HL-60 (cell line): ENCODE measurements at regions not wholly inside any gene's neighbourhood (a gene's known extent, or its start where the extent isn't known, plus 50 kb on each side); places are given as distances from the start of the nearest gene placed in this dataset.
"Not testable (repeated sequence)": the region's sequence is repeated elsewhere in the genome, so short reads cannot be mapped to it uniquely, and the experiment has no call there.

Experiments
- DNase-seq, 2 experiments: peaks; one replicate each; pipeline ENCODE4 v3.0.0-alpha.2; 2010 to 2020; ENCODE audit warnings: low read depth in 1 of 2, low spot score in 1 of 2
- H3K27ac ChIP-seq: fragments of 250-450 bp; sonication (Bioruptor Pico); replicated peaks from 2 replicates; pipeline ENCODE4 v1.5.1; 2020; ENCODE audit warnings: mild to moderate bottlenecking, moderate library complexity
- H3K27me3 ChIP-seq: fragments of 250-450 bp; sonication (Bioruptor Pico); 2 replicates; pipeline ENCODE4 v1.5.1; 2021; ENCODE audit warnings: mild to moderate bottlenecking, moderate library complexity; ENCODE audit not compliant: insufficient read depth, poor library complexity, severe bottlenecking
- H3K4me3 ChIP-seq: replicated peaks from 2 replicates; pipeline ENCODE4 v1.5.1; 2011; ENCODE audit warnings: mild to moderate bottlenecking, control low read depth, low read length; ENCODE audit not compliant: insufficient read depth
- GABPA ChIP-seq: IDR thresholded peaks from 2 replicates; pipeline ENCODE4 v1.6.1; 2012; ENCODE audit warnings: low read depth
- POLR2AphosphoS5 ChIP-seq: IDR thresholded peaks from 2 replicates; pipeline ENCODE4 v1.6.1; 2012; ENCODE audit warnings: low read depth
- SPI1 ChIP-seq: IDR thresholded peaks from 2 replicates; pipeline ENCODE4 v1.6.1; 2012; ENCODE audit warnings: low read depth, mild to moderate bottlenecking, borderline replicate concordance
- TF ChIP-seq, protein P1 (sequence below): IDR thresholded peaks from one replicate; pipeline ENCODE4 v1.5.1; 2011; ENCODE audit warnings: low read length, control low read depth, inconsistent platforms; ENCODE audit not compliant: insufficient read depth
- TF ChIP-seq, protein P2 (sequence below): IDR thresholded peaks from 2 replicates; pipeline ENCODE4 v1.6.1; 2012; ENCODE audit warnings: low read depth; ENCODE audit not compliant: insufficient replicate concordance

DNA sequence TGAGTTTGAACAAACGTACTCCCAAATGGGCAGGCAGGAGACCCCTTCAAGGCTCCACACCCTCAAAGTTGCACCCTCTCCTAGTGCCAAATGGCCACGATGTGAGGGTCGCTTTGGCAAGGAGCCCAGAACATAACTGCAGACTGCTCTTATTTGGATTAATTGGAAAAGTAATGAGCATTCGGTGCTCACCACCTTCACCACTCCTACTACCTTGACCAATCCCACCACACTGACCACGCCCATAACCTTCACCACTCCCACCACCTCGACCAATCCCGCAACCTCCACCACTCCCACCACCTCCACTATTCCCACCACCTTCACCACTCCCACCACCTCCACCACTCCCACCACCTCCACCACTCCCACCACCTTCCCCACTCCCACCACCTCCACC, 94.7 kb upstream of the PAX2 start:
- DNase-seq = no peak
- TF ChIP-seq POLR2AphosphoS5 = no peak
- TF ChIP-seq, protein P1, sequence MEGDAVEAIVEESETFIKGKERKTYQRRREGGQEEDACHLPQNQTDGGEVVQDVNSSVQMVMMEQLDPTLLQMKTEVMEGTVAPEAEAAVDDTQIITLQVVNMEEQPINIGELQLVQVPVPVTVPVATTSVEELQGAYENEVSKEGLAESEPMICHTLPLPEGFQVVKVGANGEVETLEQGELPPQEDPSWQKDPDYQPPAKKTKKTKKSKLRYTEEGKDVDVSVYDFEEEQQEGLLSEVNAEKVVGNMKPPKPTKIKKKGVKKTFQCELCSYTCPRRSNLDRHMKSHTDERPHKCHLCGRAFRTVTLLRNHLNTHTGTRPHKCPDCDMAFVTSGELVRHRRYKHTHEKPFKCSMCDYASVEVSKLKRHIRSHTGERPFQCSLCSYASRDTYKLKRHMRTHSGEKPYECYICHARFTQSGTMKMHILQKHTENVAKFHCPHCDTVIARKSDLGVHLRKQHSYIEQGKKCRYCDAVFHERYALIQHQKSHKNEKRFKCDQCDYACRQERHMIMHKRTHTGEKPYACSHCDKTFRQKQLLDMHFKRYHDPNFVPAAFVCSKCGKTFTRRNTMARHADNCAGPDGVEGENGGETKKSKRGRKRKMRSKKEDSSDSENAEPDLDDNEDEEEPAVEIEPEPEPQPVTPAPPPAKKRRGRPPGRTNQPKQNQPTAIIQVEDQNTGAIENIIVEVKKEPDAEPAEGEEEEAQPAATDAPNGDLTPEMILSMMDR = no peak
- no peak for TF ChIP-seq SPI1
- TF ChIP-seq GABPA = no peak
- TF ChIP-seq, protein P2, sequence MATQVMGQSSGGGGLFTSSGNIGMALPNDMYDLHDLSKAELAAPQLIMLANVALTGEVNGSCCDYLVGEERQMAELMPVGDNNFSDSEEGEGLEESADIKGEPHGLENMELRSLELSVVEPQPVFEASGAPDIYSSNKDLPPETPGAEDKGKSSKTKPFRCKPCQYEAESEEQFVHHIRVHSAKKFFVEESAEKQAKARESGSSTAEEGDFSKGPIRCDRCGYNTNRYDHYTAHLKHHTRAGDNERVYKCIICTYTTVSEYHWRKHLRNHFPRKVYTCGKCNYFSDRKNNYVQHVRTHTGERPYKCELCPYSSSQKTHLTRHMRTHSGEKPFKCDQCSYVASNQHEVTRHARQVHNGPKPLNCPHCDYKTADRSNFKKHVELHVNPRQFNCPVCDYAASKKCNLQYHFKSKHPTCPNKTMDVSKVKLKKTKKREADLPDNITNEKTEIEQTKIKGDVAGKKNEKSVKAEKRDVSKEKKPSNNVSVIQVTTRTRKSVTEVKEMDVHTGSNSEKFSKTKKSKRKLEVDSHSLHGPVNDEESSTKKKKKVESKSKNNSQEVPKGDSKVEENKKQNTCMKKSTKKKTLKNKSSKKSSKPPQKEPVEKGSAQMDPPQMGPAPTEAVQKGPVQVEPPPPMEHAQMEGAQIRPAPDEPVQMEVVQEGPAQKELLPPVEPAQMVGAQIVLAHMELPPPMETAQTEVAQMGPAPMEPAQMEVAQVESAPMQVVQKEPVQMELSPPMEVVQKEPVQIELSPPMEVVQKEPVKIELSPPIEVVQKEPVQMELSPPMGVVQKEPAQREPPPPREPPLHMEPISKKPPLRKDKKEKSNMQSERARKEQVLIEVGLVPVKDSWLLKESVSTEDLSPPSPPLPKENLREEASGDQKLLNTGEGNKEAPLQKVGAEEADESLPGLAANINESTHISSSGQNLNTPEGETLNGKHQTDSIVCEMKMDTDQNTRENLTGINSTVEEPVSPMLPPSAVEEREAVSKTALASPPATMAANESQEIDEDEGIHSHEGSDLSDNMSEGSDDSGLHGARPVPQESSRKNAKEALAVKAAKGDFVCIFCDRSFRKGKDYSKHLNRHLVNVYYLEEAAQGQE = no peak
- no peak overlapping the region for H3K4me3 ChIP-seq
- peaks cover 30% of the 10 kb centered on the region for H3K27me3 ChIP-seq
- no peak overlapping the region for H3K27ac ChIP-seq

DNA sequence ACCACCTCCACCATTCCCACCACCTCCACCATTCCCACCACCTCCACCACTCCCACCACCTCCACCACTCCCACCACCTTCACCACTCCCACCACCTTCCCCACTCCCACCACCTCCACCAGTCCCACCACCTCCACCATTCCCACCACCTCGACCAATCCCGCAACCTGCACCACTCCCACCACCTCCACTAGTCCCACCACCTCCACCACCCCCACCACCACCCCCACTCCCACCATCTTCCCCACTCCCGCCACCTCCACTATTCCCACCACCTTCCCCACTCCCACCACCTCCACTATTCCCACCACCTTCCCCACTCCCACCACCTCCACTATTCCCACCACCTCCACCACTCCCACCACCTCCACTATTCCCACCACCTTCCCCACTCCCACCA, 94.3 kb upstream of the PAX2 start:
- not testable (repeated sequence) for H3K27ac ChIP-seq, H3K4me3 ChIP-seq, DNase-seq
- peaks cover 34% of the 10 kb centered on the region for H3K27me3 ChIP-seq

DNA sequence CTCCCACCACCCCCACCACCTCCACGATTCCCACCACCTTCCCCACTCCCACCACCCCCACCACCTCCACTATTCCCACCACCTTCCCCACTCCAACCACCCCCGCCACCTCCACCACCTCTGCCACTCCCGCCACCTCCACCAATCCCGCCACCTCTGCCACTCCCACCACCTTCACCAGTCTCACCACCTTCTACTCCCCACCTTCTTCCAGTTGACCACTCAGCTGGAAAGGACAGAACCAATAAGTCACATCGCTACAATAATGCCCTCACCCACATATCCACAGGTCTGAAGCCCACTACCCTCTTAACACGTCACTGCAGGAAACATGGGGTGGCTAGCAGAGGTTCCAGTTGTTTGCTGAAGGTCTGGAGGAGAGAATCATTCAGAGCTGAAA, 93.5 kb upstream of the PAX2 start:
- Histone ChIP-seq H3K27me3 (peaks cover 34% of the 10 kb centered on the region), H3K27ac (no peak overlapping the region)

DNA sequence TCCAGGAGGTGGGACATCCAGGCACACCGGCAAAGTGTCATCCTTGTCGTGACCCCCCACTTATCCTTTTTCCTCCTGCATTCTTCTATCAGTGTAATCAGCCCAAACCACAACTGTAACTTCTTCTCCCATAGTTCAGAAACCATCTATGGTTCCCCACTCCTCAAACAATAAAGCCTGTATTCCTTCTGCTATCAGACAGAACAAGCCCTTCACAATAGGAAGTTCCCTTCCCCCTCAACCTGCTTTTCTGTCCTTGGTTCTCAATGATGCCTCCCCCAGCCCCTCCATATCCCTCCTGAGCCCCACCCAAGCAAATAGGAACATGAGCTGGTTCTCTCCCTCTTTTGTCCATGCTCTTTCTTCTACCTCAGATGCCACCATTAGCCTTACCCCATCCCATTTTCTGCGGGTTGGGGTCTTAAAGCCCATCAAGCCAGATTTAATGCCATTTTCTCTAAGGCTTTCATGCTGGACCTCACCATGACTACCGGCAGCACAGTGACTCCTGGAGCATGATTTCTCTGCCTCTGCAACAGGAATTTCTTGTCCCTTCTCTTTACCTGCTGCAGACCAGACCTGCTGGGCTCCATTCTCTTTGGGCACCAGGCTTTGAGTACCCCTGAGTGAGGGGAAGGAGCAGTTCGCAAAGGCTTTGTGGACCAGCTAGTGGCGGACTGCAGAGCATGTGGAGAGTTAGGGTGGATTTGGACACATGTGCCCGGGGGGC, 92.8 kb upstream of the PAX2 start:
- H3K27me3 ChIP-seq = peaks cover 41% of the 10 kb centered on the region
- H3K4me3 ChIP-seq = no peak overlapping the region
- no peak for DNase-seq
- no peak overlapping the region for H3K27ac ChIP-seq
- TF ChIP-seq POLR2AphosphoS5 = no peak
- TF ChIP-seq SPI1 = no peak
- TF ChIP-seq, protein P1 = no peak

More for the DNA sequence above, 93.5 kb upstream of the PAX2 start:
- no peak for DNase-seq
- TF ChIP-seq, protein P2 = no peak
- TF ChIP-seq SPI1 = no peak
- no peak for TF ChIP-seq POLR2AphosphoS5
- TF ChIP-seq, protein P1 = no peak
- no peak for TF ChIP-seq GABPA
- no peak overlapping the region for H3K4me3 ChIP-seq
